IPS-20b (cell line): ENCODE measurements at regions not wholly inside any gene's neighbourhood (a gene's known extent, or its start where the extent isn't known, plus 50 kb on each side); places are given as distances from the start of the nearest gene placed in this dataset.
A peak's percentile ranks its signal among the peaks of the same experiment; 100 is the strongest.

Experiments used
- H3K27ac ChIP-seq: one replicate; pipeline ENCODE4 v1.5.1; 2013; ENCODE audit warnings: low read length
- H3K27me3 ChIP-seq: 2 replicates; pipeline ENCODE4 v1.6.1; 2013; ENCODE audit warnings: mild to moderate bottlenecking, low read length, inconsistent platforms; ENCODE audit not compliant: insufficient read depth
- H3K36me3 ChIP-seq: 2 replicates; pipeline ENCODE4 v1.6.1; 2013; ENCODE audit warnings: low read depth, mild to moderate bottlenecking, inconsistent platforms, low read length, moderate library complexity; ENCODE audit not compliant: insufficient read depth
- H3K4me1 ChIP-seq: 2 replicates; pipeline ENCODE4 v1.6.1; 2013; ENCODE audit warnings: mild to moderate bottlenecking, control low read depth, inconsistent platforms, low read length, moderate library complexity; ENCODE audit not compliant: insufficient read depth
- H3K4me3 ChIP-seq: 2 replicates; pipeline ENCODE4 v1.5.1; 2013; ENCODE audit warnings: mild to moderate bottlenecking, low read length, inconsistent platforms
- H3K9ac ChIP-seq: 2 replicates; pipeline ENCODE4 v1.6.1; 2013; ENCODE audit warnings: low read depth, mild to moderate bottlenecking, inconsistent platforms, low read length, moderate library complexity
- H3K9me3 ChIP-seq: 2 replicates; pipeline ENCODE4 v1.6.1; 2013; ENCODE audit warnings: mild to moderate bottlenecking, low read depth, low read length, inconsistent platforms; ENCODE audit not compliant: insufficient read depth

DNA sequence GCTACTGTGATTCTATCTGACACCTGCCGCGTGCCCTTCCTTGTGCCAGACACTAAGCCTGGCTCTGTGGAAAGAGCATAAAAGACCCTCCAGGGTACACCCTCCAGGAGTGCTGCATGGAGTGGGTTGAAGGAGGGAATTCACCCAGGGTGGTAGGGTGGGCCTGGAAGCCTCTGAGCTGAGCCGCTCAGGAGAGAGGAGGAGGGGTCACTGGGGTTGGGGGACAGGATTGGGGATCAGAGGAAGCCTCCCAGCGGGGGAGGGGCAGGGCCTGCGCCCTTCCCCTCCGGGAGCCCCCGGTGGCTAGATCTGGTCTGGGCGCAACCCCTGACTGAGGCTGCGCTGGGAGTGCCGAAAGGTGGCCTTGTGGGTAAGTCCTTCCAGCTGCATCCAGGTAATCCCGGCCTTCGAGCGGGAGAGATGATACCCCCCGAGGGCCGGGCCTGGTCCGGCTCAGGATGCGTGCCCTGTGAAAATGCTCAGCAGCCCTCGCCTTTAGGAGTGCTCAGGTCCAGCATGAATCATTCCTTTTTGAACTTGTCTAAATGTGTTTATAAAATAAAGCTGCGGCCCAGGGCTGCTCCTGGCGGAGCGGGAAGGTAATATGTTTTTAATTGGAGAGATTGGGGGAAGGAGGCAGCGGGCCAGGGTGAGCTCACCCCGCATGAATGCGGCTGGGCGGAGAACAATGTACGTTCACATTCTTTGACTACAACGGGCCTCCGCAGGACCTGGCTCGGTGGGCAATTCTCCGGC is 118.1 kb upstream of the SMIM23 start:
- Histone ChIP-seq H3K9ac (peak overlapping the region; percentile 60; the same call in 1 of the 2 replicates), H3K27ac (no peak overlapping the region), H3K4me1 (peaks cover 10% of the 10 kb centered on the region; the same call in 1 of the 2 replicates), H3K4me3 (peak overlapping the region; percentile 43; the same call in 1 of the 2 replicates), H3K9me3 (no peaks in the 10 kb centered on the region), H3K27me3 (no peaks in the 10 kb centered on the region; the same call in 1 of the 2 replicates), H3K36me3 (no peaks in the 10 kb centered on the region)

GRCh38 chr5:171668097-171668412 is 117.6 kb upstream of the SMIM23 start:
- no peaks in the 10 kb centered on the region; the same call in 1 of the 2 replicates for H3K27me3 ChIP-seq
- peak overlapping the region; percentile 43; the same call in 1 of the 2 replicates for H3K4me3 ChIP-seq
- H3K36me3 ChIP-seq, result no peaks in the 10 kb centered on the region
- no peaks in the 10 kb centered on the region for H3K9me3 ChIP-seq
- no peak overlapping the region for H3K27ac ChIP-seq
- H3K9ac ChIP-seq, result peak overlapping the region; percentile 60; the same call in 1 of the 2 replicates
- peaks cover 10% of the 10 kb centered on the region; the same call in 1 of the 2 replicates for H3K4me1 ChIP-seq

- H3K27me3 ChIP-seq, result no peaks in the 10 kb centered on the region; the same call in 1 of the 2 replicates
- no peak overlapping the region for H3K27ac ChIP-seq
- H3K9me3 ChIP-seq, result no peaks in the 10 kb centered on the region
- peaks cover 10% of the 10 kb centered on the region; the same call in 1 of the 2 replicates for H3K4me1 ChIP-seq
- no peak overlapping the region for H3K4me3 ChIP-seq
- H3K36me3 ChIP-seq, result no peaks in the 10 kb centered on the region
- no peak overlapping the region for H3K9ac ChIP-seq
Measured at GRCh38 chr5:171669571-171669970, 116.0 kb upstream of the SMIM23 start.

DNA sequence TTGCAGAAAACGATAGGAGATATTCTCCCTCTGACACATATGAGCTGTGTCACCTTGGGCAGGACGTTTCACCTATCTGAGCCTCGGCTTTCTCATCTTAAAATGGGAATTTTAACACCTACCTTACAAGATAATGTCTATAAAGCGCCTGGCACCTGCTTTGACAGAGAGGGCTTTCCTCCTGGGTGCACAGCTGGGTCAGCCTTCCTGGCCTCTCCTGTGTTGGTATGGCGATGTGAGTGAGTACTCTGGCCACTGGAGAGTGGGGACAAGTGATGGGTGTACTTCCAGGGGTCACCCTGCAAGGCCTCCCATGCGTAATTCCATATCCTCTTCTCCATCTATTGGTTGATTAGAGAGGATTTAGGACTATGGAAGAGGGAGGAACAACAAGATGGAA is 113.1 kb upstream of the SMIM23 start:
- no peaks in the 10 kb centered on the region; the same call in 1 of the 2 replicates for H3K27me3 ChIP-seq
- no peaks in the 10 kb centered on the region for H3K36me3 ChIP-seq
- no peak overlapping the region for H3K4me3 ChIP-seq
- H3K9me3 ChIP-seq, result no peaks in the 10 kb centered on the region
- peaks cover 7% of the 10 kb centered on the region; the same call in 1 of the 2 replicates for H3K4me1 ChIP-seq
- no peak overlapping the region for H3K9ac ChIP-seq
- H3K27ac ChIP-seq, result no peak overlapping the region

GRCh38 chr5:171673328-171673727 is 112.3 kb upstream of the SMIM23 start:
- no peak overlapping the region for H3K9ac ChIP-seq
- H3K27me3 ChIP-seq, result no peaks in the 10 kb centered on the region; the same call in 1 of the 2 replicates
- no peak overlapping the region for H3K27ac ChIP-seq
- no peaks in the 10 kb centered on the region for H3K9me3 ChIP-seq
- H3K4me3 ChIP-seq, result no peak overlapping the region
- peaks cover 3% of the 10 kb centered on the region; the same call in 1 of the 2 replicates for H3K4me1 ChIP-seq
- H3K36me3 ChIP-seq, result no peaks in the 10 kb centered on the region

DNA sequence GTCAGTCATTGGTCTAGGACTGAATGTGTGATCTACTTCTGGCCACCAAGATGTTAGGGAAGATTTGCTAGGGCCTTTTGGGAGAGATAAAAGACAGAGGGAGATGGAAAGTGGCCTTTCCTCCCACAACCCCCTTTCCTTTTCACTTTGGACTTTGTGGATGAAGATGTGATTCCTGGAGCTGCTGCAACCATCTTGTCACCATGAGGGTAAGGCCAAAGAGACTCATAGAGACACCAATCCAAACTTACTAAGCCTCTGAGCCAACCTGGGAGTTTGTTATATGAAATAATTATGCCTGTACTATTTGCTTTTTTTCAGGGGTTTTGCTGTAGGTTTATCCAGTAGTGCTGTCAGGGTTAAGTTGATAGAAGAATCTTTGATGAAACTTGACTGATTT is 111.8 kb upstream of the SMIM23 start:
- Histone ChIP-seq H3K27ac (no peak overlapping the region), H3K9ac (no peak overlapping the region), H3K4me3 (no peak overlapping the region), H3K27me3 (no peaks in the 10 kb centered on the region; the same call in 1 of the 2 replicates), H3K9me3 (no peaks in the 10 kb centered on the region), H3K36me3 (no peaks in the 10 kb centered on the region), H3K4me1 (no peaks in the 10 kb centered on the region; the same call in none of the 2 replicates)

DNA sequence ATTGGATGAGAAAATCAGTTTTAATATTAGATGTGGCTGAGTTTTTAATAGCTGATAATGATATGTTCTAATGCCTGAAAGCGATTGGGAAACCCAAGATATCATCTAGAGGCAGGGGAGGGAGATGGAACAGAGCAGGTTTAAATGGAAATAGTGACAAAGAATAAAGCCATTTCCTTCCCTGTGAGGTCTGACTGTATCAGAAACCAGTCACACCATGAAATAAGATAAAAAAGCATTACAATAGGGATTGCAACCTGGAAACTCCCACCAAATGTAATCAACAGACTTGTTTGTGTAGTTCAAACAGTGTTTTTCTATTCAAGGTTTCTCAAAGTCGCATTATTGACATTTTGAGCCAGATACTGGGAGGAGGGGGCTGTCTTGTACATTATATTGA is 110.1 kb upstream of the SMIM23 start:
- no peaks in the 10 kb centered on the region for H3K36me3 ChIP-seq
- peaks cover 5% of the 10 kb centered on the region; the same call in 1 of the 2 replicates for H3K4me1 ChIP-seq
- H3K9ac ChIP-seq, result no peak overlapping the region
- H3K27ac ChIP-seq, result no peak overlapping the region
- no peaks in the 10 kb centered on the region for H3K27me3 ChIP-seq
- H3K9me3 ChIP-seq, result no peaks in the 10 kb centered on the region
- no peak overlapping the region for H3K4me3 ChIP-seq

- Histone ChIP-seq H3K27me3 (no peaks in the 10 kb centered on the region), H3K9me3 (no peaks in the 10 kb centered on the region), H3K36me3 (no peaks in the 10 kb centered on the region), H3K4me3 (no peak overlapping the region), H3K27ac (no peak overlapping the region), H3K9ac (no peak overlapping the region), H3K4me1 (peaks cover 5% of the 10 kb centered on the region; the same call in 1 of the 2 replicates)
Measured at GRCh38 chr5:171676286-171676944, 109.2 kb upstream of the SMIM23 start.

DNA sequence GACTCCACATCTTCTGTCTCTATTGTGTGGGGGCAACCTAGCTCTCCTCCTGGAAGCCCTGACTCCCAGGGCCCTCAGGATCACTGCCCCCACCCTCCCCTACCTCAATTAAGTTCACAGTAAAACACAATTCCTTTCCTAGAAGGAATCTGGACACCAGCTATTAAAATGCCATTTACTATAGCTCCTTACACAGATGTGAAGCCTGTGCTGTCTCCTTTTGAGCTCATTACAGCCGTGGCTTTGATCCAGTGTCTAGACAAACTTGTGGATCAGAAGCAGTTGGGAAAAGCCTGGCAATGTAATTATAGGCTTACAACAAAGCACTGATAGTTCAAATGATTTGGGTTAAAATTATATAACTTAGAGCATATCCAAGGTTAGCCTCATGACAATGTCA is 107.0 kb upstream of the SMIM23 start:
- Histone ChIP-seq H3K4me1 (peaks cover 5% of the 10 kb centered on the region; the same call in 1 of the 2 replicates), H3K27ac (no peak overlapping the region), H3K27me3 (no peaks in the 10 kb centered on the region), H3K4me3 (no peak overlapping the region), H3K9ac (no peak overlapping the region), H3K36me3 (no peaks in the 10 kb centered on the region), H3K9me3 (no peaks in the 10 kb centered on the region)

- Histone ChIP-seq H3K27me3 (no peaks in the 10 kb centered on the region), H3K36me3 (no peaks in the 10 kb centered on the region), H3K9me3 (no peaks in the 10 kb centered on the region), H3K27ac (no peak overlapping the region), H3K4me1 (peaks cover 5% of the 10 kb centered on the region; the same call in 1 of the 2 replicates), H3K4me3 (no peak overlapping the region), H3K9ac (no peak overlapping the region)
Measured at GRCh38 chr5:171680485-171680884, 105.1 kb upstream of the SMIM23 start.

GRCh38 chr5:171681061-171681460 is 104.6 kb upstream of the SMIM23 start:
- H3K27me3 ChIP-seq, result no peaks in the 10 kb centered on the region
- peaks cover 5% of the 10 kb centered on the region; the same call in 1 of the 2 replicates for H3K4me1 ChIP-seq
- H3K4me3 ChIP-seq, result no peak overlapping the region
- no peaks in the 10 kb centered on the region for H3K9me3 ChIP-seq
- H3K36me3 ChIP-seq, result no peaks in the 10 kb centered on the region
- no peak overlapping the region for H3K9ac ChIP-seq
- no peak overlapping the region for H3K27ac ChIP-seq

DNA sequence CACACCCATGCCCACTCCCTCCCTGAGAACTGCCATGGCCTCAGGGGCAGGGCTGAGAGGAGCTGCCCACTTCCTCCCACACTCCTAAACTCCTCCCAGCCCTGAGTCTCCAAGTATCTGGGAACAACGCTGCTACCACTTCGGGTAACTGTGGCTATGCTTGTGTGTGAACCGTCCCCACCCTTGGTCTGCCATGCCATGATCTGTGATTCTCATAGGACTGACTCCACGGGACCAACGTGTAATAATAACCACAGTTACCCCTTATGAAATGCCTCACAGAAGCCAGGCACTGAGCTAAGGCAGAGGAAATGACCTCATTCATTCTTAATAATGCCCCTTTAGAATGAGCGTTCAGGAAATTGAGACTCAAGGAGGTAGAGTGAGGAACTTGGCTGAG is 103.9 kb upstream of the SMIM23 start:
- H3K36me3 ChIP-seq, result no peaks in the 10 kb centered on the region
- H3K27ac ChIP-seq, result no peak overlapping the region
- no peaks in the 10 kb centered on the region for H3K9me3 ChIP-seq
- H3K4me1 ChIP-seq, result peaks cover 5% of the 10 kb centered on the region; the same call in 1 of the 2 replicates
- H3K4me3 ChIP-seq, result no peak overlapping the region
- no peaks in the 10 kb centered on the region for H3K27me3 ChIP-seq
- no peak overlapping the region for H3K9ac ChIP-seq
